ENCODE measurements at regions not wholly inside any gene's neighbourhood (a gene's known extent, or its start where the extent isn't known, plus 50 kb on each side); places are given as distances from the start of the nearest gene placed in this dataset.
"Not testable (repeated sequence)": the region's sequence is repeated elsewhere in the genome, so short reads cannot be mapped to it uniquely, and the experiment has no call there.

DNA sequence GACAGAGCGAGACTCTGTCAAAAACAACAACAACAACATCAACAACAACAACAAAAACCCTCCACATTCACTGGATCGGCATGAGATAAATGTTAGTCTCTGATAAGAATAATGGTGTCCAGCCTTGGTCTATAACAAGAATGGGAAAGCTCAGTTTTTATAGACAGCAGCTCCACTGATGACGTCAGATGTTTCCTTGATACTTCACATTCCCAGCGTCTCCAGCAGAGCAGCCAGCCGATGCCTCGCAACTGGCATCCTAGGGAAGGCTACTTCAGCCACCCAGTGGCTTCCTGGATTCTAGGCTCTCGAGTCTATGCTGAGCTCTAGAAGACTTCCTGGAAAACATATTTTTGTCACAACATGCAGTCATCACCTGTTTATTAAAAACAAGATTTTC lies 271.4 kb upstream of the SMIM21 start:
- Histone ChIP-seq H3K27me3 (ENCODE audit: insufficient read depth, low read length) (no peaks in the 10 kb centered on the region), H3K4me3 (ENCODE audit: low read depth, low read length) (no peak overlapping the region), H3K4me1 (ENCODE audit: control insufficient read depth, insufficient read depth, low read length, unreplicated experiment) (no peaks in the 10 kb centered on the region), H2AFZ (ENCODE audit: low read length, unreplicated experiment) (no peak overlapping the region), H3K27ac (ENCODE audit: low read depth, low read length) (no peak overlapping the region), H3K36me3 (ENCODE audit: insufficient read depth, low read length) (no peaks in the 10 kb centered on the region), H3K79me2 (ENCODE audit: control insufficient read depth, insufficient read depth, low read length, unreplicated experiment) (no peaks in the 10 kb centered on the region)

DNA sequence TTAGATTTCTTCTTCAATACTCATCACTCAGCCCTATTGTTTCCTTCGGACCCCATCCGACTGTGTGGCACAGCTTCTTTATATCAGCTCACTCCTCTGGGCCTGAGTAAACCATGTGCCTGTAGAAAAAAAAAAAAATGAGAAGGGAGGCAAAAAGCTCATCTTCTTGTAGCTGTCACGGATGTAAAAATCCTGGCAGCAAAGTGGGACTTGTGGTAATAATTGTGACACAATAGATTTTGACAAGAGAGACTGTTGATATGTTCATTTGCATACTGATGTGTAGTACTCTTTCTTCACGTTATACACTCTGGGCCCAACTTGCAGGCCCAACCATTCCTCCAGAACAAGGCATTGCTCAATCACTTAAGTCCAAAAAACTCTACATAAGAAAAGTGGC lies 270.0 kb upstream of the SMIM21 start:
- Histone ChIP-seq H2AFZ (ENCODE audit: low read length, unreplicated experiment) (no peak overlapping the region), H3K4me3 (ENCODE audit: low read depth, low read length) (no peak overlapping the region), H3K27me3 (ENCODE audit: insufficient read depth, low read length) (no peaks in the 10 kb centered on the region), H3K36me3 (ENCODE audit: insufficient read depth, low read length) (no peaks in the 10 kb centered on the region), H3K79me2 (ENCODE audit: control insufficient read depth, insufficient read depth, low read length, unreplicated experiment) (no peaks in the 10 kb centered on the region), H3K27ac (ENCODE audit: low read depth, low read length) (no peak overlapping the region), H3K4me1 (ENCODE audit: control insufficient read depth, insufficient read depth, low read length, unreplicated experiment) (no peaks in the 10 kb centered on the region)

GRCh38 chr18:75696391-75696790 lies 268.9 kb upstream of the SMIM21 start:
- Histone ChIP-seq H3K4me1 (ENCODE audit: control insufficient read depth, insufficient read depth, low read length, unreplicated experiment) (no peaks in the 10 kb centered on the region), H3K27ac (ENCODE audit: low read depth, low read length) (no peak overlapping the region), H3K27me3 (ENCODE audit: insufficient read depth, low read length) (no peaks in the 10 kb centered on the region), H2AFZ (ENCODE audit: low read length, unreplicated experiment) (no peak overlapping the region), H3K79me2 (ENCODE audit: control insufficient read depth, insufficient read depth, low read length, unreplicated experiment) (no peaks in the 10 kb centered on the region), H3K36me3 (ENCODE audit: insufficient read depth, low read length) (no peaks in the 10 kb centered on the region), H3K4me3 (ENCODE audit: low read depth, low read length) (no peak overlapping the region)

- no peak overlapping the region for H3K27ac ChIP-seq (ENCODE audit: low read depth, low read length)
- no peak overlapping the region for H3K4me3 ChIP-seq (ENCODE audit: low read depth, low read length)
- no peaks in the 10 kb centered on the region for H3K79me2 ChIP-seq (ENCODE audit: control insufficient read depth, insufficient read depth, low read length, unreplicated experiment)
- no peak overlapping the region for H2AFZ ChIP-seq (ENCODE audit: low read length, unreplicated experiment)
- no peaks in the 10 kb centered on the region for H3K4me1 ChIP-seq (ENCODE audit: control insufficient read depth, insufficient read depth, low read length, unreplicated experiment)
- H3K36me3 ChIP-seq (ENCODE audit: insufficient read depth, low read length) = no peaks in the 10 kb centered on the region
- H3K27me3 ChIP-seq (ENCODE audit: insufficient read depth, low read length) = no peaks in the 10 kb centered on the region
Measured at GRCh38 chr18:75694292-75694691, 266.8 kb upstream of the SMIM21 start.

DNA sequence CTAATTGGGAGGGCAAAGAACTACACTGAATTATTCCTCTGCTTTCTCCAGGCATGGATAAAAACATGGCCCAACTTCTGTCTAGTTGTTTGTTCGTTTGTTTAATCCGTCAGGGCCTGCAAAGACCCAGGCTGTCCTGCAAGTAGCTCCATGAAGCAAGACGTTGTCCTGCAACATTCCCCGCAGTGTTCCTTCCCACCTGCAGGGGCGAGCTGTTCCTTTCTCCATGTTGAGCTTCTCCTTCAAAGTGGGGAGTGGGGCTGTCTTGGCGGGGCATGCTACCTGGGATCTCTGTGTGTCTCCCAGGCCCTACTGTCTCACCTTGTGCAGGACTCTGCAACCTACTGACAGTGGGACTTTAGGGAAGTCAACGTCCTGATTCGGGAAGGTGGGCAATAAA lies 264.0 kb upstream of the SMIM21 start:
- no peaks in the 10 kb centered on the region for H3K79me2 ChIP-seq (ENCODE audit: control insufficient read depth, insufficient read depth, low read length, unreplicated experiment)
- no peaks in the 10 kb centered on the region for H3K36me3 ChIP-seq (ENCODE audit: insufficient read depth, low read length)
- H3K4me3 ChIP-seq (ENCODE audit: low read depth, low read length) = no peak overlapping the region
- H3K4me1 ChIP-seq (ENCODE audit: control insufficient read depth, insufficient read depth, low read length, unreplicated experiment) = no peaks in the 10 kb centered on the region
- no peak overlapping the region for H3K27ac ChIP-seq (ENCODE audit: low read depth, low read length)
- H2AFZ ChIP-seq (ENCODE audit: low read length, unreplicated experiment) = no peak overlapping the region
- no peaks in the 10 kb centered on the region for H3K27me3 ChIP-seq (ENCODE audit: insufficient read depth, low read length)

- H3K27me3 ChIP-seq (ENCODE audit: insufficient read depth, low read length); H3K4me3 ChIP-seq (ENCODE audit: low read depth, low read length); H2AFZ ChIP-seq (ENCODE audit: low read length, unreplicated experiment); H3K27ac ChIP-seq (ENCODE audit: low read depth, low read length); H3K79me2 ChIP-seq (ENCODE audit: control insufficient read depth, insufficient read depth, low read length, unreplicated experiment); H3K4me1 ChIP-seq (ENCODE audit: control insufficient read depth, insufficient read depth, low read length, unreplicated experiment); H3K36me3 ChIP-seq (ENCODE audit: insufficient read depth, low read length): not testable (repeated sequence)
Measured at GRCh38 chr18:75690283-75690682, 262.8 kb upstream of the SMIM21 start.

- no peak overlapping the region for H3K4me3 ChIP-seq (ENCODE audit: low read depth, low read length)
- H2AFZ ChIP-seq (ENCODE audit: low read length, unreplicated experiment) = no peak overlapping the region
- H3K4me1 ChIP-seq (ENCODE audit: control insufficient read depth, insufficient read depth, low read length, unreplicated experiment) = no peaks in the 10 kb centered on the region
- H3K27ac ChIP-seq (ENCODE audit: low read depth, low read length) = no peak overlapping the region
- H3K36me3 ChIP-seq (ENCODE audit: insufficient read depth, low read length) = no peaks in the 10 kb centered on the region
- no peaks in the 10 kb centered on the region for H3K79me2 ChIP-seq (ENCODE audit: control insufficient read depth, insufficient read depth, low read length, unreplicated experiment)
- H3K27me3 ChIP-seq (ENCODE audit: insufficient read depth, low read length) = no peaks in the 10 kb centered on the region
Measured at GRCh38 chr18:75687626-75688025, 260.1 kb upstream of the SMIM21 start.

- Histone ChIP-seq H3K79me2 (ENCODE audit: control insufficient read depth, insufficient read depth, low read length, unreplicated experiment) (no peaks in the 10 kb centered on the region), H3K4me3 (ENCODE audit: low read depth, low read length) (no peak overlapping the region), H3K27ac (ENCODE audit: low read depth, low read length) (no peak overlapping the region), H3K27me3 (ENCODE audit: insufficient read depth, low read length) (no peaks in the 10 kb centered on the region), H3K4me1 (ENCODE audit: control insufficient read depth, insufficient read depth, low read length, unreplicated experiment) (no peaks in the 10 kb centered on the region), H3K36me3 (ENCODE audit: insufficient read depth, low read length) (no peaks in the 10 kb centered on the region), H2AFZ (ENCODE audit: low read length, unreplicated experiment) (no peak overlapping the region)
Measured at GRCh38 chr18:75683426-75683825, 255.9 kb upstream of the SMIM21 start.

DNA sequence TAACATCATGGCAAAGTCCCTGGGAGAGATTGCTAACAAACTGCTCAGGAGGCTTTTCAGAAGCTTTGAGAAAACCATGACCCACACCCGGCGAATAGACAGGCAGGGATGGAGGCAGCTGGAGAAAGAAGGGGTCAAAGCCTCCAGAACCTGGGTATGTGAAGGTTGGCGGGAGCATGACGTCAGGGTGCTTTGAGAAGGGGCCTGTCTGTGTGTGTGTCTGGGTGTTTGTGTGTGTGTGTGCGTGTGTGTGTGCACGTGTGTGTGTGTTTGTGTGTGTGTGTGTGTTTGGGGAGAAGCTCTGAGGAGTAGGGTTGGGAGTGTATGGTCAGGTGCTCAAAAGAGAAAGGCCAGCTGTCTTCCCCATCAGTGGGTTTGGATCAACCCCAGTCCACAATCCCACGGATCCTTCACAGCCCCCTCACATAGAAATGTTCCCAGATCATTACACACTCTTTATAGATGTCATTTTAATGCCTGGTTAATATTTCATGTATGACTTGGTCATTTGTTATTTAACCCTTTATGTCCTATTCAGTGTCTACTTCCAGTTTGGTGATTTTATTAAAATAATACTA lies 254.1 kb upstream of the SMIM21 start:
- Histone ChIP-seq H3K4me1 (ENCODE audit: control insufficient read depth, insufficient read depth, low read length, unreplicated experiment) (no peaks in the 10 kb centered on the region), H3K27ac (ENCODE audit: low read depth, low read length) (no peak overlapping the region), H3K79me2 (ENCODE audit: control insufficient read depth, insufficient read depth, low read length, unreplicated experiment) (no peaks in the 10 kb centered on the region), H3K27me3 (ENCODE audit: insufficient read depth, low read length) (no peaks in the 10 kb centered on the region), H3K36me3 (ENCODE audit: insufficient read depth, low read length) (no peaks in the 10 kb centered on the region), H2AFZ (ENCODE audit: low read length, unreplicated experiment) (no peak overlapping the region), H3K4me3 (ENCODE audit: low read depth, low read length) (no peak overlapping the region)

- H3K27ac ChIP-seq (ENCODE audit: low read depth, low read length) = no peak overlapping the region
- no peak overlapping the region for H2AFZ ChIP-seq (ENCODE audit: low read length, unreplicated experiment)
- no peaks in the 10 kb centered on the region for H3K27me3 ChIP-seq (ENCODE audit: insufficient read depth, low read length)
- no peaks in the 10 kb centered on the region for H3K79me2 ChIP-seq (ENCODE audit: control insufficient read depth, insufficient read depth, low read length, unreplicated experiment)
- H3K4me3 ChIP-seq (ENCODE audit: low read depth, low read length) = no peak overlapping the region
- H3K36me3 ChIP-seq (ENCODE audit: insufficient read depth, low read length) = no peaks in the 10 kb centered on the region
- no peaks in the 10 kb centered on the region for H3K4me1 ChIP-seq (ENCODE audit: control insufficient read depth, insufficient read depth, low read length, unreplicated experiment)
Measured at GRCh38 chr18:75679331-75679730, 251.8 kb upstream of the SMIM21 start.

- Histone ChIP-seq H3K27me3 (ENCODE audit: insufficient read depth, low read length) (no peaks in the 10 kb centered on the region), H3K27ac (ENCODE audit: low read depth, low read length) (no peak overlapping the region), H3K4me3 (ENCODE audit: low read depth, low read length) (no peak overlapping the region), H2AFZ (ENCODE audit: low read length, unreplicated experiment) (no peak overlapping the region), H3K36me3 (ENCODE audit: insufficient read depth, low read length) (no peaks in the 10 kb centered on the region), H3K79me2 (ENCODE audit: control insufficient read depth, insufficient read depth, low read length, unreplicated experiment) (no peaks in the 10 kb centered on the region), H3K4me1 (ENCODE audit: control insufficient read depth, insufficient read depth, low read length, unreplicated experiment) (no peaks in the 10 kb centered on the region)
Measured at GRCh38 chr18:75678627-75679026, 251.1 kb upstream of the SMIM21 start.

Measured in ACC112 (cell line).